ENCODE measurements at regions not wholly inside any gene's neighbourhood (a gene's known extent, or its start where the extent isn't known, plus 50 kb on each side); places are given as distances from the start of the nearest gene placed in this dataset.
"Not testable (repeated sequence)": the region's sequence is repeated elsewhere in the genome, so short reads cannot be mapped to it uniquely, and the experiment has no call there.

GRCh38 chr2:65922030-65922429 is 489.6 kb upstream of the SPRED2 start:
- no peak for DNase-seq (ENCODE audit: low read depth, low spot score)
- in situ Hi-C loops (cut with HindIII; ENCODE audit: low pct_unique_long_range_greater_than_20kb, low sequenced_read_pairs) = no loop called here

- in situ Hi-C loops (cut with HindIII; ENCODE audit: low pct_unique_long_range_greater_than_20kb, low sequenced_read_pairs) = no loop called here
- DNase-seq (ENCODE audit: low read depth, low spot score) = no peak
Measured at GRCh38 chr2:65921116-65921515, 488.7 kb upstream of the SPRED2 start.

- in situ Hi-C loops (cut with HindIII; ENCODE audit: low pct_unique_long_range_greater_than_20kb, low sequenced_read_pairs) = no loop called here
- DNase-seq (ENCODE audit: low read depth, low spot score) = no peak
Measured at GRCh38 chr2:65920659-65921058, 488.3 kb upstream of the SPRED2 start.

- in situ Hi-C loops (cut with HindIII; ENCODE audit: low pct_unique_long_range_greater_than_20kb, low sequenced_read_pairs) = no loop called here
- DNase-seq (ENCODE audit: low read depth, low spot score) = peak; percentile 85
Measured at GRCh38 chr2:65919550-65920188, 487.3 kb upstream of the SPRED2 start.

- in situ Hi-C loops (cut with HindIII; ENCODE audit: low pct_unique_long_range_greater_than_20kb, low sequenced_read_pairs) = no loop called here
- DNase-seq (ENCODE audit: low read depth, low spot score) = peak; percentile 19
Measured at GRCh38 chr2:65918760-65919187, 486.4 kb upstream of the SPRED2 start.

GRCh38 chr2:65917986-65918385 is 485.6 kb upstream of the SPRED2 start:
- DNase-seq (ENCODE audit: low read depth, low spot score) = no peak
- in situ Hi-C loops (cut with HindIII; ENCODE audit: low pct_unique_long_range_greater_than_20kb, low sequenced_read_pairs) = no loop called here

- in situ Hi-C loops (cut with HindIII; ENCODE audit: low pct_unique_long_range_greater_than_20kb, low sequenced_read_pairs) = no loop called here
- DNase-seq (ENCODE audit: low read depth, low spot score) = no peak
Measured at GRCh38 chr2:65916785-65917295, 484.4 kb upstream of the SPRED2 start.

GRCh38 chr2:65916177-65916576 is 483.8 kb upstream of the SPRED2 start:
- no peak for DNase-seq (ENCODE audit: low read depth, low spot score)
- in situ Hi-C loops (cut with HindIII; ENCODE audit: low pct_unique_long_range_greater_than_20kb, low sequenced_read_pairs) = no loop called here

GRCh38 chr2:65915273-65915672 is 482.9 kb upstream of the SPRED2 start:
- in situ Hi-C loops (cut with HindIII; ENCODE audit: low pct_unique_long_range_greater_than_20kb, low sequenced_read_pairs) = no loop called here

GRCh38 chr2:65914244-65914786 is 481.9 kb upstream of the SPRED2 start:
- no peak for DNase-seq (ENCODE audit: low read depth, low spot score)

More at GRCh38 chr2:65915273-65915672, 482.9 kb upstream of the SPRED2 start:
- DNase-seq (ENCODE audit: low read depth, low spot score) = no peak

GRCh38 chr2:65913813-65914212 is 481.4 kb upstream of the SPRED2 start:
- no peak for DNase-seq (ENCODE audit: low read depth, low spot score)
- in situ Hi-C loops (cut with HindIII; ENCODE audit: low pct_unique_long_range_greater_than_20kb, low sequenced_read_pairs) = no loop called here

More at GRCh38 chr2:65914244-65914786, 481.9 kb upstream of the SPRED2 start:
- in situ Hi-C loops (cut with HindIII; ENCODE audit: low pct_unique_long_range_greater_than_20kb, low sequenced_read_pairs) = no loop called here

GRCh38 chr2:65901756-65902155 is 469.4 kb upstream of the SPRED2 start:
- DNase-seq (ENCODE audit: low read depth, low spot score) = no peak
- in situ Hi-C loops (cut with HindIII; ENCODE audit: low pct_unique_long_range_greater_than_20kb, low sequenced_read_pairs) = no loop called here

GRCh38 chr2:65896446-65896845 is 464.0 kb upstream of the SPRED2 start:
- in situ Hi-C loops (cut with HindIII; ENCODE audit: low pct_unique_long_range_greater_than_20kb, low sequenced_read_pairs) = no loop called here
- DNase-seq (ENCODE audit: low read depth, low spot score) = no peak

GRCh38 chr2:65890131-65890530 is 457.7 kb upstream of the SPRED2 start:
- DNase-seq (ENCODE audit: low read depth, low spot score); in situ Hi-C loops (cut with HindIII; ENCODE audit: low pct_unique_long_range_greater_than_20kb, low sequenced_read_pairs): not testable (repeated sequence)

- no peak for DNase-seq (ENCODE audit: low read depth, low spot score)
- in situ Hi-C loops (cut with HindIII; ENCODE audit: low pct_unique_long_range_greater_than_20kb, low sequenced_read_pairs) = no loop called here
Measured at GRCh38 chr2:65885266-65885665, 452.9 kb upstream of the SPRED2 start.

- in situ Hi-C loops (cut with HindIII; ENCODE audit: low pct_unique_long_range_greater_than_20kb, low sequenced_read_pairs) = no loop called here
- DNase-seq (ENCODE audit: low read depth, low spot score) = no peak
Measured at GRCh38 chr2:65881592-65881991, 449.2 kb upstream of the SPRED2 start.

GRCh38 chr2:65880436-65880835 is 448.0 kb upstream of the SPRED2 start:
- in situ Hi-C loops (cut with HindIII; ENCODE audit: low pct_unique_long_range_greater_than_20kb, low sequenced_read_pairs) = no loop called here
- DNase-seq (ENCODE audit: low read depth, low spot score) = no peak

GRCh38 chr2:65878011-65878340 is 445.6 kb upstream of the SPRED2 start:
- no peak for DNase-seq (ENCODE audit: low read depth, low spot score)
- in situ Hi-C loops (cut with HindIII; ENCODE audit: low pct_unique_long_range_greater_than_20kb, low sequenced_read_pairs) = no loop called here

GRCh38 chr2:65877331-65878010 is 445.1 kb upstream of the SPRED2 start:
- DNase-seq (ENCODE audit: low read depth, low spot score) = no peak
- in situ Hi-C loops (cut with HindIII; ENCODE audit: low pct_unique_long_range_greater_than_20kb, low sequenced_read_pairs) = no loop called here
